IMR-90 (cell line): ENCODE measurements at regions not wholly inside any gene's neighbourhood (a gene's known extent, or its start where the extent isn't known, plus 50 kb on each side); places are given as distances from the start of the nearest gene placed in this dataset.
"Not testable (repeated sequence)": the region's sequence is repeated elsewhere in the genome, so short reads cannot be mapped to it uniquely, and the experiment has no call there.

Experiments
- ATAC-seq: fragments of 200-7000 bp; cut with Tn5 transposase; 2 replicates; pipeline ENCODE4 v1.9.1; 2020; ENCODE audit warnings: low read depth, mild to moderate bottlenecking, moderate library complexity
- BruUV-seq: library from RNA; stranded (reverse); fragments of 400-500 nt; replicated peaks from 2 replicates; lab custom pipeline; 2021; lab: Mats Ljungman, UMichigan
- CTCF ChIA-PET: fragments of 300-600 bp; formaldehyde crosslinking; extraction: SDS; loops from one replicate; lab custom pipeline; 2021; ENCODE audit warnings: antibody characterized with exemption; lab: Yijun Ruan, JAX
- POLR2A ChIA-PET: fragments of 300-600 bp; sonication (Branson Sonifier 250); formaldehyde crosslinking; loops from one replicate; lab custom pipeline; 2022; ENCODE audit warnings: antibody characterized with exemption; ENCODE audit not compliant: unreplicated experiment; lab: Charles Lee
- DNase-seq: peaks from one replicate; pipeline ENCODE4 v3.0.0; 2013
- H2AFZ ChIP-seq: replicated peaks from 2 replicates; pipeline ENCODE3; 2013; ENCODE audit warnings: low read length, mild to moderate bottlenecking; ENCODE audit not compliant: poor library complexity
- H2AK5ac ChIP-seq: 2 replicates; pipeline ENCODE4 v1.6.1; 2013; ENCODE audit warnings: low read depth, low read length, inconsistent platforms
- H2AK9ac ChIP-seq: replicated peaks from 2 replicates; pipeline ENCODE3; 2013; ENCODE audit warnings: mild to moderate bottlenecking, low read depth, low read length, moderate library complexity; ENCODE audit not compliant: poor library complexity
- H2BK120ac ChIP-seq: 2 replicates; pipeline ENCODE4 v1.6.1; 2013; ENCODE audit warnings: low read depth, low read length, inconsistent platforms
- H2BK15ac ChIP-seq: 3 replicates; pipeline ENCODE4 v1.6.1; 2013; ENCODE audit warnings: low read depth, low read length, inconsistent platforms
- H2BK20ac ChIP-seq: 2 replicates; pipeline ENCODE4 v1.6.1; 2013; ENCODE audit warnings: low read depth, mild to moderate bottlenecking, inconsistent platforms, low read length, moderate library complexity
- H2BK5ac ChIP-seq: 2 replicates; pipeline ENCODE4 v1.6.1; 2013; ENCODE audit warnings: mild to moderate bottlenecking, low read depth, low read length, inconsistent platforms; ENCODE audit not compliant: poor library complexity, severe bottlenecking
- H3K14ac ChIP-seq: replicated peaks from 2 replicates; pipeline ENCODE4 v1.6.1; 2013; ENCODE audit warnings: low read depth, low read length, inconsistent platforms
- H3K18ac ChIP-seq: 2 replicates; pipeline ENCODE4 v1.6.1; 2013; ENCODE audit warnings: low read depth, low read length, control low read depth
- H3K23ac ChIP-seq: 2 replicates; pipeline ENCODE4 v1.6.1; 2013; ENCODE audit warnings: low read depth, low read length, inconsistent platforms
- H3K27ac ChIP-seq: 2 replicates; pipeline ENCODE4 v1.5.1; 2013; ENCODE audit warnings: mild to moderate bottlenecking, control low read depth, low read length; ENCODE audit not compliant: insufficient read depth
- H3K27me3 ChIP-seq: 2 replicates; pipeline ENCODE4 v1.6.1; 2013; ENCODE audit warnings: low read length; ENCODE audit not compliant: control insufficient read depth, insufficient read depth
- H3K36me3 ChIP-seq: 2 replicates; pipeline ENCODE4 v1.6.1; 2013; ENCODE audit warnings: low read length, mixed read lengths; ENCODE audit not compliant: control insufficient read depth, insufficient read depth
- H3K4ac ChIP-seq: 2 replicates; pipeline ENCODE4 v1.6.1; 2013; ENCODE audit warnings: low read depth, low read length, inconsistent platforms
- H3K4me1 ChIP-seq: 2 replicates; pipeline ENCODE4 v1.6.1; 2013; ENCODE audit warnings: low read length, mixed read lengths; ENCODE audit not compliant: control insufficient read depth, insufficient read depth
- H3K4me2 ChIP-seq: 2 replicates; pipeline ENCODE4 v1.6.1; 2013; ENCODE audit warnings: low read depth, mild to moderate bottlenecking, control low read depth, low read length, moderate library complexity
- H3K4me3 ChIP-seq: 2 replicates; pipeline ENCODE4 v1.5.1; 2013; ENCODE audit warnings: low read depth, mild to moderate bottlenecking, control low read depth, low read length, moderate library complexity; ENCODE audit not compliant: insufficient read depth
- H3K56ac ChIP-seq: 2 replicates; pipeline ENCODE4 v1.6.1; 2013; ENCODE audit warnings: low read length, inconsistent platforms; ENCODE audit not compliant: insufficient read depth; ENCODE audit errors: extremely low read depth
- H3K79me1 ChIP-seq, 2 experiments: 2 replicates each; pipeline ENCODE4 v1.6.1; 2013; ENCODE audit warnings: low read length in 2 of 2, inconsistent platforms in 1 of 2, low read depth in 1 of 2
- H3K9ac ChIP-seq: 2 replicates; pipeline ENCODE4 v1.6.1; 2013; ENCODE audit warnings: low read depth, low read length, control low read depth
- H3K9me1 ChIP-seq: 2 replicates; pipeline ENCODE4 v1.6.1; 2013; ENCODE audit warnings: low read length, inconsistent platforms; ENCODE audit not compliant: insufficient read depth
- H3K9me3 ChIP-seq: 2 replicates; pipeline ENCODE4 v1.6.1; 2013; ENCODE audit warnings: low read length; ENCODE audit not compliant: control insufficient read depth, insufficient read depth
- H4K20me1 ChIP-seq: 2 replicates; pipeline ENCODE4 v1.6.1; 2013; ENCODE audit warnings: low read length, inconsistent platforms; ENCODE audit not compliant: insufficient read depth
- H4K5ac ChIP-seq: 2 replicates; pipeline ENCODE4 v1.6.1; 2013; ENCODE audit warnings: mild to moderate bottlenecking, low read depth, low read length, control low read depth
- H4K8ac ChIP-seq, 2 experiments: 2 replicates each; pipeline ENCODE4 v1.6.1; 2013; ENCODE audit warnings: low read depth in 2 of 2, low read length in 2 of 2, control low read depth in 1 of 2, inconsistent platforms in 1 of 2
- H4K91ac ChIP-seq: 2 replicates; pipeline ENCODE4 v1.6.1; 2013; ENCODE audit warnings: low read depth, low read length, inconsistent platforms; ENCODE audit not compliant: insufficient read depth
- WGBS, 2 experiments: methylation state at CpG; one replicate each; pipeline versions ENCODE4 v1.1.5 to v1.1.7; 2013; ENCODE audit warnings: missing lambda C conversion rate in 2 of 2; ENCODE audit not compliant: insufficient read length in 1 of 2; ENCODE audit errors: extremely low coverage in 2 of 2; 5-methylcytosine and 5-hydroxymethylcytosine counted together
- dilution Hi-C: fragments of 300-500 bp; cut with HindIII; formaldehyde crosslinking; loops from one replicate; pipeline ENCODE4 v1.14.3; 2018; ENCODE audit warnings: low sequenced_read_pairs; ENCODE audit not compliant: unreplicated experiment
- in situ Hi-C: fragments of 300-500 bp; cut with MboI; formaldehyde crosslinking; loops from 3 replicates; pipeline ENCODE4 v1.14.3; 2019; ENCODE audit warnings: low sequenced_read_pairs, inconsistent platforms, mixed read lengths
- intact Hi-C: fragments of 100-400 bp; cut with micrococcal nuclease; formaldehyde crosslinking; loops from 2 replicates; pipeline ENCODE4 v1.10.0; 2022

DNA sequence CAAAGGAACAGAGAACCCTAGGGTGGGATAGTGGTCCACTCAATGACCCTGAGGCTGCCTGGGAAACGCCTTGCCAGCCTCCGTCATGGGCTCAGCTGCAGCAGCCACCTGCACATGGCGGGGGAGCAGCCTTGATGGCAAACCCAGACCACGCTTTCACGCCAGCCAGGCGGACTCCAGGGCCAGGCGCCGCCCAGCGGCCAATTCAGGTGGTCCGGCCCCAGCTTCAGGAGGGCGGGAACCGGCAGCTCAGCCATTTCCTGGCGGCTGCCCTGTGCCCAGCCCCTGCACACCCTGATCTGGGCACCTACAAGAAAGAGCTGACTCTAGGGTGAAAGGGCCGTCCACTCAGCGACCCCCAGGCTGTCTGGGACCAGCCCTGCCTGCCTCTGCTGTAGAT, 87.5 kb downstream of the POTEG start:
- ATAC-seq, in situ Hi-C loops, H3K4me1 ChIP-seq, H3K23ac ChIP-seq, H2AK5ac ChIP-seq, H3K27me3 ChIP-seq, H2BK5ac ChIP-seq, DNase-seq, H4K8ac ChIP-seq, POLR2A ChIA-PET, H4K5ac ChIP-seq, CTCF ChIA-PET, H3K4ac ChIP-seq, H3K56ac ChIP-seq, H3K14ac ChIP-seq, BruUV-seq, H3K9me3 ChIP-seq, H2BK20ac ChIP-seq, dilution Hi-C loops, H3K18ac ChIP-seq, H3K4me3 ChIP-seq, H3K4me2 ChIP-seq, H2BK120ac ChIP-seq, H3K79me1 ChIP-seq, H2BK15ac ChIP-seq, H4K91ac ChIP-seq, H3K9me1 ChIP-seq, H2AK9ac ChIP-seq, intact Hi-C loops, H4K20me1 ChIP-seq, H3K9ac ChIP-seq, H2AFZ ChIP-seq, H3K27ac ChIP-seq, H3K36me3 ChIP-seq: not testable (repeated sequence)
- WGBS, 2 experiments = no CpG with 5 or more reads among the region's 15 CpGs

- H3K56ac ChIP-seq, H4K91ac ChIP-seq, H3K18ac ChIP-seq, H3K14ac ChIP-seq, intact Hi-C loops, dilution Hi-C loops, H4K8ac ChIP-seq, H2AK9ac ChIP-seq, H3K79me1 ChIP-seq, H3K27ac ChIP-seq, H2AFZ ChIP-seq, H2AK5ac ChIP-seq, H2BK15ac ChIP-seq, POLR2A ChIA-PET, H2BK120ac ChIP-seq, H3K4me1 ChIP-seq, H3K4me3 ChIP-seq, H3K4me2 ChIP-seq, in situ Hi-C loops, H2BK20ac ChIP-seq, DNase-seq, BruUV-seq, ATAC-seq, H3K23ac ChIP-seq, H4K20me1 ChIP-seq, H4K5ac ChIP-seq, H3K9me1 ChIP-seq, H3K4ac ChIP-seq, H3K9ac ChIP-seq, H3K27me3 ChIP-seq, H2BK5ac ChIP-seq, H3K36me3 ChIP-seq, CTCF ChIA-PET, H3K9me3 ChIP-seq: not testable (repeated sequence)
- no CpG with 5 or more reads among the region's 8 CpGs for WGBS, 2 experiments
These were observed 87.0 kb downstream of the POTEG start for GRCh38 chr14:19347112-19347511.
